OCI-LY1 (cell line): ENCODE measurements at regions not wholly inside any gene's neighbourhood (a gene's known extent, or its start where the extent isn't known, plus 50 kb on each side); places are given as distances from the start of the nearest gene placed in this dataset.

ENCODE experiments used
- H2AFZ ChIP-seq: fragments of 200-600 bp; sonication (generic), shearing (Covaris generic); 2 replicates; pipeline ENCODE4 v1.6.0; 2014; ENCODE audit warnings: antibody characterized with exemption, mild to moderate bottlenecking, low read length
- H3F3A ChIP-seq: fragments of 200-600 bp; sonication (generic), shearing (Covaris generic); 2 replicates; pipeline ENCODE4 v1.6.0; 2014; ENCODE audit warnings: mild to moderate bottlenecking, antibody characterized with exemption, low read length, moderate library complexity; ENCODE audit not compliant: insufficient read depth
- H3K27ac ChIP-seq: fragments of 200-600 bp; sonication (generic); 2 replicates; pipeline ENCODE4 v1.5.1; 2014; ENCODE audit warnings: low read length, mixed run types, mild to moderate bottlenecking, low read depth; ENCODE audit not compliant: poor library complexity, severe bottlenecking
- H3K27me3 ChIP-seq: fragments of 200-600 bp; sonication (generic); 2 replicates; pipeline ENCODE4 v1.6.0; 2014; ENCODE audit warnings: antibody characterized with exemption, mild to moderate bottlenecking, low read length, moderate library complexity; ENCODE audit not compliant: insufficient read depth
- H3K36me3 ChIP-seq: fragments of 200-600 bp; sonication (generic); 2 replicates; pipeline ENCODE4 v1.6.1; 2014; ENCODE audit warnings: mild to moderate bottlenecking, antibody characterized with exemption, low read length, moderate library complexity, mixed read lengths; ENCODE audit not compliant: insufficient read depth
- H3K4me1 ChIP-seq: fragments of 200-600 bp; sonication (generic); 2 replicates; pipeline ENCODE4 v1.5.1; 2014; ENCODE audit warnings: mild to moderate bottlenecking, low read length, moderate library complexity; ENCODE audit not compliant: insufficient read depth, severe bottlenecking
- H3K4me2 ChIP-seq: fragments of 200-600 bp; sonication (generic), shearing (Covaris generic); 2 replicates; pipeline ENCODE4 v1.6.1; 2014; ENCODE audit warnings: low read length
- H3K4me3 ChIP-seq: fragments of 200-600 bp; sonication (generic); 2 replicates; pipeline ENCODE4 v1.5.1; 2014; ENCODE audit warnings: low read length, low read depth, mild to moderate bottlenecking, mixed read lengths; ENCODE audit not compliant: poor library complexity, severe bottlenecking
- H3K79me2 ChIP-seq: fragments of 200-600 bp; shearing (Covaris generic); 2 replicates; pipeline ENCODE4 v1.6.1; 2016; ENCODE audit warnings: mixed run types, low read length, mixed read lengths; ENCODE audit not compliant: insufficient read depth
- H3K9ac ChIP-seq: fragments of 200-600 bp; sonication (generic), shearing (Covaris generic); 2 replicates; pipeline ENCODE4 v1.6.1; 2014; ENCODE audit warnings: mild to moderate bottlenecking, low read length, mixed read lengths
- H3K9me2 ChIP-seq: fragments of 200-600 bp; sonication (generic), shearing (Covaris generic); 2 replicates; pipeline ENCODE4 v1.6.1; 2014; ENCODE audit warnings: low read depth, mild to moderate bottlenecking, low read length, mixed read lengths
- H3K9me3 ChIP-seq: fragments of 200-600 bp; shearing (Covaris generic); 2 replicates; pipeline ENCODE4 v1.6.1; 2014; ENCODE audit warnings: low read length, mixed read lengths
- H4K20me1 ChIP-seq: fragments of 200-600 bp; sonication (generic), shearing (Covaris generic); 2 replicates; pipeline ENCODE4 v1.6.0; 2016; ENCODE audit warnings: mild to moderate bottlenecking, low read length; ENCODE audit not compliant: insufficient read depth
- CTCF ChIP-seq: fragments of 200-600 bp; sonication (generic), shearing (Covaris generic); IDR thresholded peaks from 2 replicates; pipeline ENCODE4 v1.5.1; 2017; ENCODE audit warnings: mild to moderate bottlenecking, antibody characterized with exemption, low read length, moderate library complexity, mixed read lengths
- EZH2 ChIP-seq: fragments of 200-600 bp; sonication (generic), shearing (Covaris generic); IDR thresholded peaks from 2 replicates; pipeline ENCODE4 v1.8.0; 2017; ENCODE audit warnings: borderline replicate concordance, mixed run types, mild to moderate bottlenecking, antibody characterized with exemption, low read length, moderate library complexity, mixed read lengths

GRCh38 chr3:165895919-165896318 lies 58.7 kb upstream of the BCHE start:
- no peaks in the 10 kb centered on the region for H4K20me1 ChIP-seq
- no peak overlapping the region for H2AFZ ChIP-seq
- no peaks in the 10 kb centered on the region for H3K36me3 ChIP-seq
- TF ChIP-seq CTCF (peak; percentile 80), EZH2 (no peak)
- H3F3A ChIP-seq: no peaks in the 10 kb centered on the region
- no peaks in the 10 kb centered on the region for H3K9me3 ChIP-seq
- H3K79me2 ChIP-seq: no peaks in the 10 kb centered on the region
- no peaks in the 10 kb centered on the region for H3K9me2 ChIP-seq
- no peaks in the 10 kb centered on the region for H3K4me1 ChIP-seq
- no peaks in the 10 kb centered on the region for H3K27me3 ChIP-seq
- H3K4me3 ChIP-seq: no peak overlapping the region
- no peak overlapping the region for H3K4me2 ChIP-seq
- no peak overlapping the region for H3K27ac ChIP-seq
- H3K9ac ChIP-seq: no peak overlapping the region

DNA sequence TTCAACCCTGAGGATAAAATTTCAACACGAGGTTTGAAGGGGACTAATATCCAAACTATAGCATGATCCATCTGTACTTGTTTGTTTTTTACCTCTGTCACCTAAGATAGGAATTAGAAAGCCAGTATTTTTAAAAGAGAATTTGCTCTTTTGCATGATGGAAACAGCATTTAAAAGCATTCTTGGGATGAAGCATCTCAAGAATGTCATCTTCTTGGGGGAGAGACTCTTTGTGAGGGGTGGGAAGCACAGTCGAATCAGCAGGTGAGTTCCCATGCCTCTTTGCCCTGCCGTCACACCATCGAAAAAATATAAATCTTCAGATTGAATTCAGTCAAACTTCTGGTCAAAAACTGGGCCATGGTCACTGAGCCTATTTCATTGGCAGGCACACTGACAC lies 55.3 kb upstream of the BCHE start:
- no peaks in the 10 kb centered on the region for H3K27me3 ChIP-seq
- no peak overlapping the region for H3K9ac ChIP-seq
- no peak for TF ChIP-seq EZH2
- no peak for TF ChIP-seq CTCF
- H4K20me1 ChIP-seq: no peaks in the 10 kb centered on the region
- no peaks in the 10 kb centered on the region for H3K9me3 ChIP-seq
- H3K9me2 ChIP-seq: no peaks in the 10 kb centered on the region
- H3K27ac ChIP-seq: no peak overlapping the region
- no peaks in the 10 kb centered on the region for H3F3A ChIP-seq
- H3K4me3 ChIP-seq: no peak overlapping the region
- no peaks in the 10 kb centered on the region for H3K36me3 ChIP-seq
- H3K4me2 ChIP-seq: no peak overlapping the region
- no peaks in the 10 kb centered on the region for H3K79me2 ChIP-seq
- H3K4me1 ChIP-seq: no peaks in the 10 kb centered on the region
- H2AFZ ChIP-seq: no peak overlapping the region
